ENCODE measurements at regions not wholly inside any gene's neighbourhood (a gene's known extent, or its start where the extent isn't known, plus 50 kb on each side); places are given as distances from the start of the nearest gene placed in this dataset.

DNA sequence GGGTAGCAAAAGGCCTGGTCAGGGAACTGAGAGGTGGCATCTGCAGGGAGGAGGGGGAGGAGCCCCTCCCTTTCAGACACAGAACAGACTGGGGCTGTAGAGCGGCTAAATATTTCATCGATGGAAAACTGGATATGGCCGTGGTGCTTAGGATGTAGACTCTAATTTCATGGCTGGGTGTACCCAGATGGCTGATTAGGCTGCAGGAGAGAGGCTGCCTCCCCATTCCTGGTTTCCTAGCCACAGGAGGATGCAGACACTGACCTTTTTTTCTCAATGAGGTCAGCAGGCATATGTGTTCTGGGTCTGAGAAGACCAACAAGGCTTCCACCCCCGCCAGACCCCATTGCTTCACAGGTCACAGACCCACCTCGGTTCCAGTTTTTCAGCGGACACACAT is 58.1 kb upstream of the CALM2 start:
- DNase-seq: no peak

DNA sequence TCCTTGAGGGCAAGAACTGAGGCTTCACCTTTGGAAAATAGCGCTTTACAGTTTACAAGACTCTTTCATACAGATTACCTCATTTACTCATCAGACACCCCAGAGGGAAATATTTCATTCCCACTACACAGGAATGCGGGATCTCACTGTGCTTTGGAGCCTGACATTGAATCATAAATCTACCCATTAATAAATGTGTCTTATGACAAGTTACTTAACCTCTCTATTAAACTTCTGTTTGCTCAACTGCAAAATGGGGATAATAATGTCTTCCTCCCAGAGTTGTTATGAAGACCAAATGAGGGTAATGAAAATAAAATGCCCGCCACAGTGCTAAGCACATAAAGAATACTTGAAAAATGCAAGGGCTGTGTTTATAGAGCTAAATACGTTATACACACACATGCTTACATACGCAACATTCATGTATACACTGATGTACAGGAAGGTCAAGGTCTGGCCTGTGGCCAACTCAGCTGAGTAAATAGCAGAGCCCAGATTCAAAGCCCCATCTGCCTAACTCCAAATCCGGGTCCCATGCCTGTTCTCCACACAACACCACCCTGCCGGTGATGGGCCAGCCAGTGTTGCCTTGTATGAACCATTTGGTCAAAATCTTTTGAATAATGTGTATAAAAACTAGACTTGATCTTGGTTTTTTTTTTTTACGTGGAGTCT is 56.6 kb upstream of the CALM2 start:
- DNase-seq: no peak

DNA sequence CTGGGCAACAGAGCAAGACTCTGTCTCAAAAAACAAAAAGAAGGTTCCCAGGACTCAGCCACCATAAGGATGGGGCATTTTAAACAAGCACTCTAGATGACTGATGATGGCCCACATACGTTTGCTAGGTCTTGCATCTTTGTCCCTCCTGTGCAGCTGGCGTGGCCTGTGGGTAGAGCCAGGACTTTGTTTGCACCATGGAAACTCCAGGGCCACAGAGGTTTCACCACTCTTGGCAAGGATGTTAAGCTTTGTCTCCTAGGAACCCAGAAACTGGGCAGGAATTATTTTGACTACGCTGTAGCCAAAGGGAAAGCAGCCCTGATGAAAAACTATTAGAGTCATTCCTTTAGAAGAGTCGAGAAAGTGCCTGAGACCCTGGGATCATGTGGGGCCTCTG is 54.1 kb upstream of the CALM2 start:
- DNase-seq: no peak

- no peak for DNase-seq
Observed at GRCh38 chr2:47227532-47228279, 51.4 kb upstream of the CALM2 start.

DNA sequence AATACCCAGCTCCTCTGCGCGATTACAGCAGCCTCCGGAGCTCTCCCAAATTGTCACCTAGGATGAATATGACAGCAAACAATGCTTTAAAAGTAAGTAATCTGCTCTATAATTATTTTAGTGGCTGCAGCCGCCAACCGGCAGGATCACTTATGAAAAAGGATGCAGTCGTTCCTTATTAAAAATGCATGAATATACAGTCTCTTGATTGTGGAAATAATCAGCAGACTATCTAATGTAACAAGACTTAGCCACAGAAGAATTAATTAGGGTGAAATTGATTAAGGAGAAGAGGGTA is 50.6 kb upstream of the CALM2 start:
- peak; percentile 24 for DNase-seq

DNA sequence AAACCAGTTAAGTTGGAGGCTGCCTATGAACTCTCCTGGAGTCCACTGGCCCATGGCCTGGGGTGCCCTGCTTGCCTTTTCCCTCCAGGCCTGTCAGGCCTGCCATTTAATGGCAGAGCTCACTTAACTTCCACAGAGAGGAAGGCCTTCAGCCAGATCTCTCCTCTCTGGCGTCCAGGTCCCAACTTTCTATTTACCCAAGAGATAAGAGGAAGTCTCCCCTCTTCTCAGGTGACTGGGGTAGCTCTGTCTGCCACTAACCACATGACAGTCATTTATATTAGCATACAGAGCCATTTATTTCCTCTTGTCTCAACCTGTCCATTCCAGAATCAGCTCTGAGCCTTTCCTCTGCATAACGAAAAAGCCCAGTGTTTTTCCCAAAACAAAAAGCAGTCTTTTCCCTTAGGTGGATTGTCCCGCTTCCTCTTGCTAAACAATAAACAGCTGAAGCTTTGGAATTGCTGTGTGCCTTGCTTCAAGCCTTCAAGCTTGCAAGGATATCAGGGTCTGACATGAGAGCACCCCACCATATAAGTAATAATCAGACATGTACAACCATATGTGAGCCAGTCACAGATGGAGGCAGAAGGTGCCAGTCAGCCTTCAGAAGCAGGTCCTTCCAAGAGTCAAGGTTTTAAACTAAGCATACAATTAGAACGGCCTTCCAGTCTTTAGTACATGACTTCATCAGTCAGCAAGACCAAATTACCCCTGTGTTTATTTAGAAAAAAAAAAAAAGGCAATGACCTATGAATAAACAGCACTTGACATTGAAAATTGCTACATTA is 50.0 kb upstream of the CALM2 start:
- no peak for DNase-seq

Data from NCI-H2107 (cell line).